GM10266 (cell line): ENCODE measurements at regions not wholly inside any gene's neighbourhood (a gene's known extent, or its start where the extent isn't known, plus 50 kb on each side); places are given as distances from the start of the nearest gene placed in this dataset.

ENCODE experiments used
- DNase-seq: peaks from one replicate; pipeline ENCODE4 v3.0.0; 2012; ENCODE audit errors: extremely low spot score
- CTCF ChIP-seq: IDR thresholded peaks from 2 replicates; pipeline ENCODE4 v1.5.1; 2012; ENCODE audit warnings: mild to moderate bottlenecking, low read depth; ENCODE audit not compliant: control insufficient read depth, insufficient read depth; ENCODE audit errors: missing control alignments

GRCh38 chr4:18081708-18082107, 60.2 kb upstream of the LCORL start:
- DNase-seq, result no peak
- no peak for TF ChIP-seq CTCF

GRCh38 chr4:18077808-18078207, 56.3 kb upstream of the LCORL start:
- no peak for TF ChIP-seq CTCF
- no peak for DNase-seq

GRCh38 chr4:18075823-18076433, 54.4 kb upstream of the LCORL start:
- TF ChIP-seq CTCF, result no peak
- no peak for DNase-seq

GRCh38 chr4:18071894-18072293, 50.3 kb upstream of the LCORL start:
- no peak for TF ChIP-seq CTCF
- no peak for DNase-seq
